ENCODE measurements at regions not wholly inside any gene's neighbourhood (a gene's known extent, or its start where the extent isn't known, plus 50 kb on each side); places are given as distances from the start of the nearest gene placed in this dataset.

DNA sequence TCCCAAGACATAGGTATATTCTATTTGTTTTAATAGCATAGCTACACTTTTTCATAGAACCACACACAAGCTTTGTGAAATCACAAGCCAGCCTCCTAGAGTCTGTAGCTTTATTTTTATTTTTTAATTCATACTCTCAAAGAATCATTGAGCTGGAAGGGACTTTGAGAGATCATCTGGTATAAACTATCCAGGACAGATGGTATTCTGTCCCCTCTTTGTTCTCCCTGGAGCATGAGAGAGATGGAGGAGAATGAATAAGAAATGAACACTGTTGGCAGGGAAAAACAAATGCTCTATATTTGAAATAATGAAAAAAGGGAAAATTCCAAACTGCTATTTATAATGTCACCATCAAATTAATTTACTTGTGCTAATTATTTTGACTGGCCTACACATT, 338.7 kb upstream of the IL12A start:
- Histone ChIP-seq H3K4me3 (no peak overlapping the region), H3K27ac (no peak overlapping the region), H3K4me1 (replicated peaks in 1 of 2) (peaks cover 0 to 4% of the 10 kb centered on the region in 2 donors)
- in situ Hi-C loops (cut with MboI; ENCODE audit: low pct_unique_long_range_greater_than_20kb in 2 of 9, low sequenced_read_pairs in 9 of 9, unreplicated experiment in 9 of 9): no loop called here
- ATAC-seq (replicated peaks in 6 of 8): peak in 1 of 8 experiments; percentile 27

DNA sequence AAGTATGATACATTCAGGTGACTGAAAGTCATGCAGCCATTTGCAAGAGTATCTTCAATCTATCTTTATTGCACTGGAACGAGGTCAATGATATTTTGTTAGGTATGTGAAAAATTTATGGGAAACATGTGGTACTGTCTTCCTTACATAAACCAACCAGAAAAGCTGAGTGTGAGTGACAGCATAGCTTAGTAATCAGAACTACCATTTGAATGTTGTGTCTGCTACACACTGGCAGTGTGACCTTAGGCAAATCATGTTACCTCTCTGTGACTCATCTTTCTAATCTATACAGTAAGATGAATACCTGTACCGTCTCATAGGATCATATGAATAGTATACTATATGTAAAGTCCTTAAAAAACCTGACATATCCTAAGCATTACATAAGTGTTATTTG, 337.9 kb upstream of the IL12A start:
- no peak overlapping the region for H3K4me3 ChIP-seq
- in situ Hi-C loops (cut with MboI; ENCODE audit: low pct_unique_long_range_greater_than_20kb in 2 of 9, low sequenced_read_pairs in 9 of 9, unreplicated experiment in 9 of 9): no loop called here
- H3K4me1 ChIP-seq (replicated peaks in 1 of 2): peaks cover 0 to 4% of the 10 kb centered on the region in 2 donors
- no peak for ATAC-seq (replicated peaks in 6 of 8)
- 0 to 90% (median 60%) methylated on average over 1 to 2 of the region's 2 CpGs; no CpG with 5 or more reads in 3 of the 10 experiments for WGBS, 10 experiments
- no peak overlapping the region for H3K27ac ChIP-seq

DNA sequence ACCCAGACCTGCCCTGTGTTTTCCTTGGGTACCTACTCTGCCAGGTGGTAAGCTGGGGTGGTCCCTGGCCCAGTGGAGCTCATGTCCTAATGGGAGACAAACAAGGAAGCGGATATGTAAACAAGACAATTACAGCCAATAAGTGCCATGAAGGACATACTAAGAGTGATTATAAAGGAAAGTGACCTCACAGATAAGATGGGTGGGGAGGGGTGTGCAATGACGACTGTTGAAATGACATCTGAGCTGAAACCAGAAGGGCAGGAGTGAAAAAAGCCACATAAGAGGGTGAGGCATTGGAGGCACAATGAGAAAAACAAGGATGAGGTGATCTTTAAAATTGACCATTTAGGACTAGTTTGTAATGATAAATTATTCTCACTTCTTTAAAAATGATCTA, 336.2 kb upstream of the IL12A start:
- Histone ChIP-seq H3K4me3 (no peak overlapping the region), H3K4me1 (replicated peaks in 1 of 2) (peaks cover 2 to 4% of the 10 kb centered on the region in 2 donors), H3K27ac (no peak overlapping the region)
- ATAC-seq (replicated peaks in 6 of 8): no peak
- 80 to 100% (median 100%) methylated on average over 1 to 2 of the region's 2 CpGs; no CpG with 5 or more reads in 2 of the 10 experiments for WGBS, 10 experiments
- in situ Hi-C loops (cut with MboI; ENCODE audit: low pct_unique_long_range_greater_than_20kb in 2 of 9, low sequenced_read_pairs in 9 of 9, unreplicated experiment in 9 of 9): no loop called here

DNA sequence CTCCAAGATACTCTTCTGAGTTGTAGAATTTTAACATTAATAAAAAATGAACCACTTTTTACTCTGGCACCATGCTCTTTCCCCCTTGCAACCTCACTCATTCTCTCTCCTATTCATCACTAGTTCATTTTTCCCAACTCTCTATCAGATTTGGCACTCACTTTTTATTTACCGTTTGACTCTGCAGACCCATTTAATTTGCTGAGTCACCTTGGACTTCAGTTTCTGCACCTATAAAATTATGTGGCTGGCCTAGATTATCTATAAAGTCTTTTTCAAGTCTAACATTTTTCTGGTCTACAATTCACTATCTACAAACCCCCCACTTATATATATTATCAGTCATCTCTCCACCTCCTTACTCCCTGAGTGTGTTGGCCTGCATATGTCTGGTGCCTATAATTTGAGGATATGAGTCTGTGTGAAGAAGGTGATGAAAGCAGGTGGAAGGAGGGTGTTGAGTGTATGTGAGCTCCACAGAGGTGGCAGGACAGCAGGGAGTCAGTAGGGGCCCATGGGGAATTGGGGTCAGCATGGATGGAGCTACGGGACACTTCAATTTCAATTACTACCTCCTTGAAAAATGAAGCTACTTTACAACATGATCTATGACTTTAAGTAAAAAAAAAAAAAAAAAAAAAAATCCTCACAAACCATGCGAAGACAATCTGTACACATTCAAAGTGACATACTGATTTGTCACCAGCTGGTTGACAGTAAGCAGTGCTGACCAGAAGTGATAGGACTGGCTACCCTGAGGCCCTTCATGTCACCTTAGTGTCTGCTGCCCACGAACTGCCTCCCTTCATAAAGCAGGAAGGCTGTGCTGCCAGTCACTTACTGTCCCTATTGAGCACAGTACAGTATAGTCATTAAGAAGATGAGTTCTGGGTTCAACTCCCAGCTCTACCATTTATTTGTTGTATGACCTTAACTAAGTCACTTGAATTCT, 334.2 kb upstream of the IL12A start:
- no peak for ATAC-seq (replicated peaks in 6 of 8)
- 35 to 94% (median 83%) methylated on average over 1 to 4 of the region's 4 CpGs; no CpG with 5 or more reads in 2 of the 10 experiments for WGBS, 10 experiments
- Histone ChIP-seq H3K4me1 (replicated peaks in 1 of 2) (peaks cover 4 to 7% of the 10 kb centered on the region in 2 donors), H3K4me3 (no peak overlapping the region), H3K27ac (no peak overlapping the region)
- in situ Hi-C loops (cut with MboI; ENCODE audit: low pct_unique_long_range_greater_than_20kb in 2 of 9, low sequenced_read_pairs in 9 of 9, unreplicated experiment in 9 of 9): no loop called here

GRCh38 chr3:159655202-159655601, 333.4 kb upstream of the IL12A start:
- in situ Hi-C loops (cut with MboI; ENCODE audit: low pct_unique_long_range_greater_than_20kb in 2 of 9, low sequenced_read_pairs in 9 of 9, unreplicated experiment in 9 of 9): no loop called here
- no peak overlapping the region for H3K4me3 ChIP-seq
- no peak overlapping the region for H3K27ac ChIP-seq
- H3K4me1 ChIP-seq (replicated peaks in 1 of 2): peaks cover 4 to 7% of the 10 kb centered on the region in 2 donors
- 60 to 100% (median 100%) methylated on average over 1 to 2 of the region's 2 CpGs; no CpG with 5 or more reads in 3 of the 10 experiments for WGBS, 10 experiments
- no peak for ATAC-seq (replicated peaks in 6 of 8)

DNA sequence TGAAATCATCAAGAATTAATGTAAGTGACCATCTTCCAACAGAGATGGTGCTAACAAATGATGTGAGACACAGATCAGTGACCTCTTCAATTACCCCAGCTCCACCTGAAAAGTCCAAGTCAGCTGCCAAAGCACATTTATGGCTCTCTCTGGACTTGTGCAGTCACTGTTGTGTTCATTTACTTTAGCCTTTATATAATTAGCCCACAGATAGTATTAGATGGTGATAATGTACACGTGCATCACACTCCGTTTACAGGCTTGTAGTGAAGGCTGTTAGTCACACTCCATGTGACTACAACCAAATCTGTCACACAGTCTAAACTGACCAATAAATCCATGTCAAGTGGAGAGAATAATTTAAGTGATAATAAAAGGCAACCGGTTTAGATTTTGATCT, 331.5 kb upstream of the IL12A start:
- no peak overlapping the region for H3K4me3 ChIP-seq
- in situ Hi-C loops (cut with MboI; ENCODE audit: low pct_unique_long_range_greater_than_20kb in 2 of 9, low sequenced_read_pairs in 9 of 9, unreplicated experiment in 9 of 9): no loop called here
- peak in 5 of 8 experiments; percentile 80 to 95 (median 84) for ATAC-seq (replicated peaks in 6 of 8)
- WGBS, 10 experiments: 0 to 100% (median 65%) methylated on average over 1 to 3 of the region's 3 CpGs
- H3K4me1 ChIP-seq (replicated peaks in 1 of 2): peaks cover 7 to 12% of the 10 kb centered on the region in 2 donors
- H3K27ac ChIP-seq: no peak overlapping the region

- WGBS, 10 experiments: 20 to 100% (median 94%) methylated on average over 1 to 4 of the region's 6 CpGs; no CpG with 5 or more reads in 1 of the 10 experiments
- in situ Hi-C loops (cut with MboI; ENCODE audit: low pct_unique_long_range_greater_than_20kb in 2 of 9, low sequenced_read_pairs in 9 of 9, unreplicated experiment in 9 of 9): no loop called here
- no peak overlapping the region for H3K27ac ChIP-seq
- H3K4me3 ChIP-seq: no peak overlapping the region
- ATAC-seq (replicated peaks in 6 of 8): peak in 1 of 8 experiments; percentile 57
- H3K4me1 ChIP-seq (replicated peaks in 1 of 2): peaks cover 7 to 12% of the 10 kb centered on the region in 2 donors
Measured at GRCh38 chr3:159657629-159658028, 331.0 kb upstream of the IL12A start.

GRCh38 chr3:159660326-159660725, 328.3 kb upstream of the IL12A start:
- Histone ChIP-seq H3K27ac (no peak overlapping the region), H3K4me3 (no peak overlapping the region), H3K4me1 (replicated peaks in 1 of 2) (peaks cover 7 to 12% of the 10 kb centered on the region in 2 donors)
- in situ Hi-C loops (cut with MboI; ENCODE audit: low pct_unique_long_range_greater_than_20kb in 2 of 9, low sequenced_read_pairs in 9 of 9, unreplicated experiment in 9 of 9): no loop called here
- WGBS, 10 experiments: 0 to 93% (median 48%) methylated on average over 1 to 3 of the region's 3 CpGs; no CpG with 5 or more reads in 2 of the 10 experiments
- ATAC-seq (replicated peaks in 6 of 8): peak in 2 of 8 experiments; percentile 37 to 90

DNA sequence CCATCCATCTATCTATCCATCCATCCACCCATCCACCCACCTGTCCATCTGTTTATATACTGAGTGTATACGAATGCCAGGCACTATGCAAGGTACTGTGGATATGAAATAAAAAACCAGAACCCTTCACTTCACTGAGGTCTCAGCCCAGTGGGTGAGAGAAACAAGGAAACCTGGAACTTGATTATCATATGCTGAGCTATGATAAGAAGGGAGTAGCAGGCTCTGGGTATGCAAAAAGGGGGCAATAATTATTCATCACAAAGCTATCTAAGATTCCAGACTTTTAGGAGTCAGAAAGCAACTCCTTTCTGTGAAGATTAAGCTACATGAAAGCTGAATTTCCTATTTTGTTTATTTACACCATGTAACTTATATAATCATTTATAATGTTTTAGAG, 327.7 kb upstream of the IL12A start:
- WGBS, 10 experiments: 40 to 100% (median 80%) methylated on average over 1 of the region's 1 CpG; no CpG with 5 or more reads in 6 of the 10 experiments
- ATAC-seq (replicated peaks in 6 of 8): peak in 3 of 8 experiments; percentile 61 to 71 (median 62)
- in situ Hi-C loops (cut with MboI; ENCODE audit: low pct_unique_long_range_greater_than_20kb in 2 of 9, low sequenced_read_pairs in 9 of 9, unreplicated experiment in 9 of 9): no loop called here
- Histone ChIP-seq H3K4me1 (replicated peaks in 1 of 2) (peaks cover 7 to 12% of the 10 kb centered on the region in 2 donors), H3K27ac (no peak overlapping the region), H3K4me3 (no peak overlapping the region)

DNA sequence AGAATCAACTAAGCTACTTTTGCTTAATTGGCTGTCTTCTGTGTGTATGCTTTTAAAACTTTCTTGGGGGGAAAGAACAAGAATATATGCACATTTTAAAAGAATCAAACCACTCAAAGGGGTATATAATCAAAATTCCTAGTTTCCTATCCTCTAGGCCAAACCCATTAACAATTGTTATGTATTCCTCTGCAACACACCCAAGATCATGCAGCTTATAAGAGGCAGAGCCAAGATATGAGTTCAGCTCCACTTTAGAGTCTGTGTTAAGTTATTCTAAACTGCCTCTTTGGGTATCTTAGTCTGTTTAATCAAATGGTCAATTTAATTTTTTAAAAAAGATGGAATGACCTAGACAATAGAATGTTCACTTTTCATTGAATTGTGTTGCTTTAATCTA, 326.1 kb upstream of the IL12A start:
- H3K4me1 ChIP-seq (replicated peaks in 1 of 2): peaks cover 4 to 12% of the 10 kb centered on the region in 2 donors
- in situ Hi-C loops (cut with MboI; ENCODE audit: low pct_unique_long_range_greater_than_20kb in 2 of 9, low sequenced_read_pairs in 9 of 9, unreplicated experiment in 9 of 9): no loop called here

GRCh38 chr3:159664006-159664405, 324.6 kb upstream of the IL12A start:
- no peak overlapping the region for H3K4me3 ChIP-seq
- no peak overlapping the region for H3K27ac ChIP-seq
- peak in 2 of 8 experiments; percentile 13 to 46 for ATAC-seq (replicated peaks in 6 of 8)
- 44 to 100% (median 86%) methylated on average over 1 to 2 of the region's 2 CpGs; no CpG with 5 or more reads in 1 of the 10 experiments for WGBS, 10 experiments
- in situ Hi-C loops (cut with MboI; ENCODE audit: low pct_unique_long_range_greater_than_20kb in 2 of 9, low sequenced_read_pairs in 9 of 9, unreplicated experiment in 9 of 9): no loop called here
- peaks cover 0 to 12% of the 10 kb centered on the region in 2 donors for H3K4me1 ChIP-seq (replicated peaks in 1 of 2)

More for the DNA sequence above, 326.1 kb upstream of the IL12A start:
- Histone ChIP-seq H3K27ac (no peak overlapping the region), H3K4me3 (no peak overlapping the region)
- peak in 2 of 8 experiments; percentile 75 to 81 for ATAC-seq (replicated peaks in 6 of 8)

DNA sequence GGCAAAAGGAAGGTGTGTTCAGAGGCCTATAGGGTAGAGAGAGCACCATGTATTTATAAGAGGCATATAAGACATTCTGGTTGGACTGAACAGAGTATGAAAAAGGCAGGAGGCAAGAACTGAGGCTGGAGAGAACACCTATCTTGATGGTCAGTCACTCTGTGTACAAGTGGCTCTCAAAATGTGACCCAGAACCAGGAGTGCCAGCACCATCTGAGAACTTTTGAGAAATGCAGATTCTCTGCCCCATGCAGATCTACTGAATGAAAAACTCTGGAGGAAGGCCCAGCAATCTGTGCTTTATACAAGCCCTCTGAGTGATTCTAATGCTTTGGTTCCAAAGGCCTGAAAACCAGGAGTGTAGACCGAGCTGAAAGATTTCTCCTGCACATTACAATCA, 324.0 kb upstream of the IL12A start:
- 60 to 80% (median 78%) methylated on average over 1 of the region's 1 CpG; no CpG with 5 or more reads in 7 of the 10 experiments for WGBS, 10 experiments
- in situ Hi-C loops (cut with MboI; ENCODE audit: low pct_unique_long_range_greater_than_20kb in 2 of 9, low sequenced_read_pairs in 9 of 9, unreplicated experiment in 9 of 9): no loop called here
- no peak for ATAC-seq (replicated peaks in 6 of 8)

GRCh38 chr3:159667261-159667660, 321.4 kb upstream of the IL12A start:
- H3K27ac ChIP-seq: no peak overlapping the region
- H3K4me3 ChIP-seq: no peak overlapping the region
- peaks cover 2 to 9% of the 10 kb centered on the region in 2 donors for H3K4me1 ChIP-seq (replicated peaks in 1 of 2)
- no peak for ATAC-seq (replicated peaks in 6 of 8)
- in situ Hi-C loops (cut with MboI; ENCODE audit: low pct_unique_long_range_greater_than_20kb in 2 of 9, low sequenced_read_pairs in 9 of 9, unreplicated experiment in 9 of 9): no loop called here
- 27 to 100% (median 88%) methylated on average over 1 to 4 of the region's 4 CpGs; no CpG with 5 or more reads in 1 of the 10 experiments for WGBS, 10 experiments

More for the DNA sequence above, 324.0 kb upstream of the IL12A start:
- H3K4me1 ChIP-seq (replicated peaks in 1 of 2): peaks cover 6 to 12% of the 10 kb centered on the region in 2 donors
- no peak overlapping the region for H3K4me3 ChIP-seq
- no peak overlapping the region for H3K27ac ChIP-seq
